ENCODE measurements at regions not wholly inside any gene's neighbourhood (a gene's known extent, or its start where the extent isn't known, plus 50 kb on each side); places are given as distances from the start of the nearest gene placed in this dataset.
A peak's percentile ranks its signal among the peaks of the same experiment; 100 is the strongest.

DNA sequence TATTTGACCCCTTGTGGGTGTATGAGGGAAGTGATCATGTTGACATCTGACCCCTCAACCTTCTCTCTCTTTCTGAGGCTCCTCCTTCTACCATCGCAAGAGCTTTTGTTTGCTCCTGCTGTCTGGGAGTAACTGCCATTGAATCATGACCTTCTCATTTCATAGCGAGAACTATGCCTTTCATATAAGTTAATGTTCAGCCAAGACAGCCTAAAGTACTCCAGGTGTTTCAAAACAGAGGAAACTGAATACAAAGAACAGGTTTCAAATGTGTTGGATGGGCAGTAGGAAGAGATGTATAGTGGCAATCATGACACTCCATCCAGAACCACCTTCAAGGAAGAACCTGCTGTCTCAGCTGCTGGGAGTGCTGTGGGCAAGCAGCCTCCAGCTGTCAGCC lies 403.1 kb downstream of the MID1IP1 start:
- DNase-seq (ENCODE audit: extremely low read depth in 1 of 2, low read depth in 1 of 2): no peak

DNA sequence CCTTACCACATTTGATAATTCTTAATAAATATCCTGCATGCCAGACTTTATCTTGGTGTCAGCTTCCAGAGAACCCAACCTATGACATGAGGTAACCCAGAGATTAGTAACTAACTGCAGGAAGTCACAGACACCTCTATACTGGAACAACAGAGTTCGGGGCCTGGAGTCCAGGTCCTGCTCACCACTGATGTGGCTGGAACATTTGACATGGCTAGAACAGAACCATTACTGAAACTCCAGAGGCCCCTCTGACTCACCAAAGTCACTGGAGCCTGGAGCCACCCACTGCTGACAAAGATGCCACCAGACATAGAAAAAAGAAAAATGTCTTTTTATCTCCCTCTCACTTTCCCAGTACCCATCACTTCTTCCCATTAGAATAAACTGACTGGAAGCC lies 403.7 kb downstream of the MID1IP1 start:
- DNase-seq (ENCODE audit: extremely low read depth in 1 of 2, low read depth in 1 of 2): peak in 1 of 2 donors; percentile 68

- no peak for DNase-seq (ENCODE audit: extremely low read depth in 1 of 2, low read depth in 1 of 2)
Observed at GRCh38 chrX:39205467-39205866, 404.2 kb downstream of the MID1IP1 start.

DNA sequence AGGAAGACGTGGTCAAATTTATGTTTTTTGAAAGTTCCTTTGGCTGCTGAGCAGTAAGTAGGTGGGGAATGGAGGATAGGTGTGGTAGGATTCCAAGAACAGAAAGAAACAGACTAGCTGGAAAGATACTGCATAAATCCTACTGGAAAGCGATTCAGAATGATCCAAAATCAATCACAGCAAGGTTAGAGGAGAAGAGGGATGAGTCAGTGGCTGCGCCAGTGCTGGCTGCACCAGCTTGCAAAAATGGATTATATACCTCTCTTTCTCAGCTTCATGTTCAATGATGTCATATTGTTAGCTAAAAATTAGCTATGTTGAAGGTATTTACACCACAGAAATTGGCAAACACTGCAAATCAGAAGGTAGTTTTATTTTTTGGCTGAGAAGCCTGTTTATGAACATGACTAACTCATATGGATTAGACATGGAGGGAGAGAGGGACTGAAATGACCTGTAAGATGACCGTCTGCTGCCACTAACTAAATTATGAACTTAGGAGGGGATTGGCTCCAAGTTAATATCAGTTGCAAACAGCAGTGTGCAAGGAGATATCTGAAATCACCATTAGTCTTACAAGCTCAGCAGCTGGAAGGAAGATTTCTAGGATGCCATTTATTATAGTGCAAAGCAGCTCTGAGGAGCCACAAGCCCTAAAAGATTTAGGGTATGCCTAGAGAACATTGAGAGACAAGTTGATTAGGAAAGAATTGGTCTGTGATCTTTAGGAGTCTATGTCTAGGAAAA lies 405.3 kb downstream of the MID1IP1 start:
- no peak for DNase-seq (ENCODE audit: extremely low read depth in 1 of 2, low read depth in 1 of 2)

DNA sequence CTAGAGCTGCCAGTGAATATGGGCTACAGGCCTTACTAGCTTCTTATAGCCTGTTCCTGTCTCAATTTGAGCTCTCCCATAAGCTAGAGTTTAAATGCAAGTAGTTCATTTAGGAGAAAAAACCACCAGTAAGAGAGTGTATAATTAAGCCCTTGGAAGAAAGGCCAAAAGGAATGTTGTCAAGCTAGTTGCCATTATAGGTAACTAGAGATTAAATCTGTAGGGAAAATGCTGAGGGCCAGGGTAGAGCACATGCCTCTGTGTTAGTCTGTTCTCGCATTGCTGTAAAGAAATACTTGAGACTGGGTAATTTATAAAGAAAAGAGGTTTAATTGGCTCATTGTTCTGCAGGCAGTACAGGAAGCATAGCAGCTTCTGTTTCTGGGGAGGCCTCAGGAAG lies 410.2 kb downstream of the MID1IP1 start:
- DNase-seq (ENCODE audit: extremely low read depth in 1 of 2, low read depth in 1 of 2): no peak

GRCh38 chrX:39212456-39212855 lies 411.2 kb downstream of the MID1IP1 start:
- DNase-seq (ENCODE audit: extremely low read depth in 1 of 2, low read depth in 1 of 2): peak in 1 of 2 donors; percentile 25

GRCh38 chrX:39214387-39215126 lies 413.3 kb downstream of the MID1IP1 start:
- no peak for DNase-seq (ENCODE audit: extremely low read depth in 1 of 2, low read depth in 1 of 2)

DNA sequence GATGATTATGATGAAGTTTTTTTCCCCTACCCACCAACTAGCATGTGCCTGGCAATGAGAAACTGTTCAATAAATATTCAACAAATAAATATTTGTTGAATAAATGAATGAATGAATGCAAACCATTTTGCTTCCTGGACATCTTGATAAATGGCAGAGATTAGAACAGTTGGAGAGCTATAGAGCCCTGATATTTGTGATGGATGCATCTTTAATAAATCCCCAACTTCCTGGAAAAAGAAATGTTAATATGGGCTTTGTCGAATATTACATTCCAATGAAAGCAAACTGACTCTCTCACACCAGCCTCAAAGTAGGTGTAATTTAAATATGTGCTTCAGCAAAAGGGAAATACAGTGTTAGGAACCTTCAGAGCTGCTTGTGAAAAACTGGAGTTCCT lies 419.7 kb downstream of the MID1IP1 start:
- no peak for DNase-seq (ENCODE audit: extremely low read depth in 1 of 2, low read depth in 1 of 2)

DNA sequence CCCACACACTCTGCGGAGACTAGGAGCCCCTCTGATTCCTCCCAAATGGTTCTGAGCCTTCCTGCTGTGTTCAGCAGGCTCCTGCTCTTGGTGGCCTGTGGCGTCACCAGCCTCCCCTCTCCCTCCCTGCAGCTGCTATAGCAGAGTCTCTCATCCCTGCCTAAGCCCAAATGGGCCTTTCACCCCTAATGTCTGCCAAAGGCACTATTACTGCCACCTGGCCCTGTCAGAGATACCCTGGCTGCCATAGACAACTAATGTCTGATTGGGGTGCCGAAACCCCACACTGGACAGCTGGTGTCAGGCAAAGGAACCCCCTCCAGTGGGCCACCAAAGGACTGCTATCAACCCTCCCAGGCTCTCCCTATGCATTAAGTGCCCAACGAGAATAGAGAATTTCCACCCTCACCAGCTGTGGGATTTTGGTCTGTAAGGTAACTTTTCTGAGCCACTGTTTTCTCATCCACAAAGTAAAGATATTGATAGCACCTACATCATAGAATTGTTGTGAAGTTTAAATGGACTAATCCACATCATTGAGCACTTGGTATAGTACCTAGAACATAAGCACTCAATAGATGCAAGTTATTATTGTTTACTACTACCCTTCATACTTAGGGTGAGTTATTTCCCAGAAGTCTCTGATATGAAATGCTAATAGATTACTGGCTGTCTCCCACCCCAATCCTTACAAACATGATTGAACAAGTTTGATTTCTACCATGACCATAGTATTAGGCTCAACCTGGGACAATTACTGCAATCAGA lies 421.3 kb downstream of the MID1IP1 start:
- no peak for DNase-seq (ENCODE audit: extremely low read depth in 1 of 2, low read depth in 1 of 2)

DNA sequence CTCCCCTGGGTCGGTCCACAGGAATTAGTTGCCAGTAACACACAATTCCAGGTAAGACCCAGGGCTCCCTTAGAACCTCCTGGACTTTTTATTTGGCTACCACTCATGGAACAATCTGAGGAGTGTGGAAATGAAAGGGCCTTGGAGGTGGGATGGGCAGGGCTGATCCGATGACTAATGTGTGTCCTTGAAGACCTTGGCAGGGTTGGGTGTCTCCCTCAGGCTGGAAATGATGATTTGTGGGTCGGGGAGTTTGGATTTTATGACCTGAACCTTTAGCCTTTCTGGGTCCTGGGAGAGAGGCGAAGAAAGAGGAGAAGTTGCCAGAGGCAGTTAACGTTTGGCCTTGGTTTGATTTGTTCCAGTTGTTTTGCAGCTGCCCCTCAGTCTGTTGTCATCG lies 425.0 kb downstream of the MID1IP1 start:
- no peak for DNase-seq (ENCODE audit: extremely low read depth in 1 of 2, low read depth in 1 of 2)

DNA sequence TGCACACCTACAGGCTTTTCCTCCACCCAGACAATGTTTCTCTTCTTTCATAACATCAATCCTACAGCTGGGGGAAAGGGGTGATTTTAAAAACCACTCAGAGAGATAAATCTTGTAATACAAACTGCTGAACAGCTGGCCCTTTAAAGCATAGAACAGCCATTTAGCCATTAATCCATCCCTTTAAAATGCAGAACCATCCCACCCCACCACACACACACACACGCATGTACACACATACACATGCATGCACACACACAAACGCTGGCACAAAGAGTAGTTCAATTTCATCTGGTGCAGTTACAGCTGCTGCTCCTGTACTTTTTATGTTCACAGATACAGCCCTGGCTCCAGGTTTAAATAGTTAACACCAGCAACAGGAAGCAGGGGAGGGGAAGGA lies 426.1 kb downstream of the MID1IP1 start:
- no peak for DNase-seq (ENCODE audit: extremely low read depth in 1 of 2, low read depth in 1 of 2)

DNA sequence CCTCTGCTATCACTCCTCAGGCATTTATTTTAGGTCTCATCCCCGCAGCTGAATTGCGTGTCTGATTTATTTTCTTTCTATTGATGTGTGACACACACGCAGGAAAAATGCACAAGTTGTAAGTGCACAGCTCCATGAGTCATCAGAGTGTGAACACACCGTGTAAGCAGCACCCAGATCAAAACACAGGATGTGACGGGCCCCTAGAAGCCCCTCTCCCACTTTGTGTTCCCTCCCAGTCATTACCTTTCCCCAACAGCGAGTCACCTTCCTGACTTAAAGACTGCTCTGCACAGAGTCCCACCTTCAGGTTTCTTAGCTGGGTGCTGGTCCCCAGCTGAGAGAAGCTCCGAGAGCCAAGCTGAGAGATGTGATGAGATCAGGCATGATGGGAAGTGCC lies 436.7 kb downstream of the MID1IP1 start:
- no peak for DNase-seq (ENCODE audit: extremely low read depth in 1 of 2, low read depth in 1 of 2)

- no peak for DNase-seq (ENCODE audit: extremely low read depth in 1 of 2, low read depth in 1 of 2)
Observed at GRCh38 chrX:39242187-39242586, 440.9 kb downstream of the MID1IP1 start.

- no peak for DNase-seq (ENCODE audit: extremely low read depth in 1 of 2, low read depth in 1 of 2)
Observed at GRCh38 chrX:39244147-39244546, 442.9 kb downstream of the MID1IP1 start.

GRCh38 chrX:39245024-39245423 lies 443.8 kb downstream of the MID1IP1 start:
- no peak for DNase-seq (ENCODE audit: extremely low read depth in 1 of 2, low read depth in 1 of 2)

- no peak for DNase-seq (ENCODE audit: extremely low read depth in 1 of 2, low read depth in 1 of 2)
Observed at GRCh38 chrX:39247536-39247935, 446.3 kb downstream of the MID1IP1 start.

- DNase-seq (ENCODE audit: extremely low read depth in 1 of 2, low read depth in 1 of 2): no peak
Observed at GRCh38 chrX:39248330-39248729, 447.1 kb downstream of the MID1IP1 start.

GRCh38 chrX:39249999-39250398 lies 448.7 kb downstream of the MID1IP1 start:
- DNase-seq (ENCODE audit: extremely low read depth in 1 of 2, low read depth in 1 of 2): no peak

GRCh38 chrX:39251995-39252394 lies 450.7 kb downstream of the MID1IP1 start:
- no peak for DNase-seq (ENCODE audit: extremely low read depth in 1 of 2, low read depth in 1 of 2)

GRCh38 chrX:39253551-39253950 lies 452.3 kb downstream of the MID1IP1 start:
- no peak for DNase-seq (ENCODE audit: extremely low read depth in 1 of 2, low read depth in 1 of 2)

GRCh38 chrX:39258331-39258730 lies 457.1 kb downstream of the MID1IP1 start:
- DNase-seq (ENCODE audit: extremely low read depth in 1 of 2, low read depth in 1 of 2): no peak

DNA sequence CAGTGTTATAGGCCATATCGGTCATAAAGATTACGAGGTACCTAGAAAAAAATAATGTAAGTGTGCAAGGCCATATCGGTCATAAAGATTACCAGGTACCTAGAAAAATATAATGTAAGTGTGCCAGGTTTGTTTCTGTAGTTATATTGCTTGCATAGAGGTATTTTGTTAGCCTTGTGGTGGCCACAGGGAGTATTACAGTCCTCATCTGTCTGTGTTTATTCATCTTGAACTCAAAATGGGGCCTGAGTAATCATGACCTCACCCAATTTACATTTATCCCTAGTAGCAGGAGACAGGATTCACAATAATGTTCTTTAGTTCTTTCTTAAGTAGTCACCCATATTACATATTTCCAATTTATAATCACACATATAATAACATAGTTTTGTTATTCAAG lies 459.7 kb downstream of the MID1IP1 start:
- DNase-seq (ENCODE audit: extremely low read depth in 1 of 2, low read depth in 1 of 2): no peak

All from stimulated activated CD8-positive, alpha-beta memory T cell treated with anti-CD3 and anti-CD28 coated beads, Interleukin-7, amount 100 ng/mL, for 48 hours (primary cell).